SK-N-SH treated with all-trans-retinoic acid at 6 μM for 48 hours (cell line): ENCODE measurements at regions not wholly inside any gene's neighbourhood (a gene's known extent, or its start where the extent isn't known, plus 50 kb on each side); places are given as distances from the start of the nearest gene placed in this dataset.

Experiments used
- ATAC-seq: fragments of 200-7000 bp; cut with Tn5 transposase; 3 replicates; pipeline ENCODE4 v1.9.1; 2020; ENCODE audit warnings: mild to moderate bottlenecking, moderate library complexity
- ARNTL ChIP-seq: fragments of 450-650 bp; formaldehyde crosslinking; IDR thresholded peaks from 2 replicates; pipeline ENCODE4 v1.5.0; 2020; ENCODE audit warnings: low read depth, mild to moderate bottlenecking, moderate library complexity, borderline replicate concordance
- BACH2 ChIP-seq: fragments of 250-450 bp; sonication (Bioruptor Pico); IDR thresholded peaks from 2 replicates; pipeline ENCODE4 v1.9.0; 2021; ENCODE audit warnings: mild to moderate bottlenecking, borderline replicate concordance
- CSDC2 ChIP-seq: fragments of 250-450 bp; sonication (Bioruptor Pico); IDR thresholded peaks from 2 replicates; pipeline ENCODE4 v1.5.0; 2020; ENCODE audit warnings: mild to moderate bottlenecking, moderate library complexity
- ESRRG ChIP-seq: fragments of 250-450 bp; sonication (Bioruptor Pico); IDR thresholded peaks from 2 replicates; pipeline ENCODE4 v1.6.1; 2021; ENCODE audit warnings: mild to moderate bottlenecking
- GLIS3 ChIP-seq: fragments of 250-450 bp; sonication (Bioruptor Pico); IDR thresholded peaks from 2 replicates; pipeline ENCODE4 v1.5.0; 2020; ENCODE audit warnings: mild to moderate bottlenecking, moderate library complexity
- ISL1 ChIP-seq: fragments of 250-450 bp; sonication (Bioruptor Pico); IDR thresholded peaks from 2 replicates; pipeline ENCODE4 v2.1.2; 2022; ENCODE audit warnings: mild to moderate bottlenecking, moderate library complexity
- OSR1 ChIP-seq: fragments of 250-450 bp; sonication (Bioruptor Pico); IDR thresholded peaks from 2 replicates; pipeline ENCODE4 v1.8.0; 2022; ENCODE audit warnings: moderate library complexity, mild to moderate bottlenecking, inconsistent platforms
- PPARA ChIP-seq: fragments of 250-450 bp; sonication (Bioruptor Pico); IDR thresholded peaks from 2 replicates; pipeline ENCODE4 v1.5.0; 2020; ENCODE audit warnings: mild to moderate bottlenecking, borderline replicate concordance
- RARB ChIP-seq: fragments of 250-450 bp; sonication (Bioruptor Pico); IDR thresholded peaks from 2 replicates; pipeline ENCODE4 v1.8.0; 2021; ENCODE audit warnings: mild to moderate bottlenecking, moderate library complexity
- TCF4 ChIP-seq: fragments of 250-450 bp; sonication (Bioruptor Pico); IDR thresholded peaks from 2 replicates; pipeline ENCODE4 v1.8.0; 2021; ENCODE audit warnings: mild to moderate bottlenecking, moderate library complexity, borderline replicate concordance
- TOX ChIP-seq: fragments of 250-450 bp; sonication (Bioruptor Pico); IDR thresholded peaks from 2 replicates; pipeline ENCODE4 v1.8.0; 2021; ENCODE audit warnings: mild to moderate bottlenecking, moderate library complexity, borderline replicate concordance
- ZC3H10 ChIP-seq: fragments of 250-450 bp; sonication (Bioruptor Pico); IDR thresholded peaks from 2 replicates; pipeline ENCODE4 v1.5.1; 2021; ENCODE audit warnings: mild to moderate bottlenecking, moderate library complexity
- ZFP3 ChIP-seq: fragments of 250-450 bp; sonication (Bioruptor Pico); IDR thresholded peaks from 2 replicates; pipeline ENCODE4 v1.5.0; 2020; ENCODE audit warnings: mild to moderate bottlenecking, moderate library complexity
- ZFP30 ChIP-seq: fragments of 450-650 bp; formaldehyde crosslinking; IDR thresholded peaks from 2 replicates; pipeline ENCODE4 v1.5.0; 2022; ENCODE audit warnings: mild to moderate bottlenecking, moderate library complexity
- ZNF565 ChIP-seq: fragments of 450-650 bp; formaldehyde crosslinking; conservative IDR thresholded peaks from 2 replicates; pipeline ENCODE4 v1.5.0; 2020; ENCODE audit warnings: low read depth, mild to moderate bottlenecking, moderate library complexity
- ZNF70 ChIP-seq: fragments of 450-650 bp; formaldehyde crosslinking; IDR thresholded peaks from 2 replicates; pipeline ENCODE4 v1.5.0; 2020; ENCODE audit warnings: mild to moderate bottlenecking, moderate library complexity
- ZNF8 ChIP-seq: fragments of 450-650 bp; formaldehyde crosslinking; IDR thresholded peaks from 2 replicates; pipeline ENCODE4 v1.5.0; 2020; ENCODE audit warnings: mild to moderate bottlenecking, moderate library complexity
- TF ChIP-seq, protein P1 (sequence below): fragments of 250-450 bp; sonication (Bioruptor Pico); IDR thresholded peaks from 2 replicates; pipeline ENCODE4 v1.5.0; 2020; ENCODE audit warnings: mild to moderate bottlenecking, moderate library complexity
- TF ChIP-seq, protein P2 (sequence below): fragments of 250-450 bp; sonication (Bioruptor Pico); IDR thresholded peaks from 2 replicates; pipeline ENCODE4 v1.8.0; 2020; ENCODE audit warnings: mild to moderate bottlenecking, moderate library complexity, borderline replicate concordance
- TF ChIP-seq, protein P3 (sequence below): fragments of 250-450 bp; sonication (Bioruptor Pico); IDR thresholded peaks from 2 replicates; pipeline ENCODE4 v1.5.1; 2021; ENCODE audit warnings: mild to moderate bottlenecking, moderate library complexity

DNA sequence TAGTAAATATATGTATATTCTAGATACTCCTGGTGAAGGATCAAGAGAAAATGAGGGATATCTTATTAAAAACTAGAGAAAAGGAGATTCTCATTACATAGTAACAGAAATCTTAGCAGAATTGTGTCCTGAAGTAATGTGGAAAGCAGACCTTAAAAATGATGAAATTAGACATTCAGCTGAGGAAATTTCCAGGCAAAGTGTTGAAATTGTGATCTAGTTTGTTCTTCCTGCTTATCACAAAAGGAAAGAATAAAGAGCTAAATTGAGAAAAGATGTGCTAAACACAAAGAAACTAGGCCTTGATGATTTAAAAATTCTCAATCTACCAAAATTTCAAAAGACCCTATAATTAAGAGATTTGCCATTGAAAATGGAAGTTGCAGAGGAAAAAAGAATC is 362.6 kb upstream of the PLSCR5 start:
- TF ChIP-seq ESRRG (CRISPR knock-in tag) (no peak), ZFP3 (CRISPR knock-in tag) (no peak), ARNTL (CRISPR knock-in tag) (no peak), OSR1 (CRISPR knock-in tag) (no peak), ZNF8 (CRISPR knock-in tag) (no peak)
- ATAC-seq = no peak

DNA sequence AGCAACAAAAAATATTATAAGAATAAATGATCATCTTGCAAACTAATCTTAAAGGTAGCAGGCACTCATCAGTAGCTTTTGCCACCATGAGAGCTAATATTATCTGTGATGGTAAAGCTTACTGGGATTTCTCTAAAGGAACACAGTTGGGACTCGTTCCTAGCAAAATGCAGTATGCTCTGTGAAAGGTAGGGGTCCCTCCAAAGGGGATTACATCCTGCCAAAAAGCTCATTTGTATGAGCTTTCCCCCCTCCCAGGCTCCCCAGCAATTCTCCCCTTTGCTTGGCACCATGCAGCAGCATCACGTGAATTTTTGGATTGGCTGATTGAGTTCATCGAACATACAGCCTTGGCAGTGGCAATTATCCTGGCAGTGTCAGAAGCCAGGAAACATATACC is 361.0 kb upstream of the PLSCR5 start:
- TF ChIP-seq PPARA (CRISPR knock-in tag) (no peak), ZFP3 (CRISPR knock-in tag) (no peak)
- TF ChIP-seq, protein P1, sequence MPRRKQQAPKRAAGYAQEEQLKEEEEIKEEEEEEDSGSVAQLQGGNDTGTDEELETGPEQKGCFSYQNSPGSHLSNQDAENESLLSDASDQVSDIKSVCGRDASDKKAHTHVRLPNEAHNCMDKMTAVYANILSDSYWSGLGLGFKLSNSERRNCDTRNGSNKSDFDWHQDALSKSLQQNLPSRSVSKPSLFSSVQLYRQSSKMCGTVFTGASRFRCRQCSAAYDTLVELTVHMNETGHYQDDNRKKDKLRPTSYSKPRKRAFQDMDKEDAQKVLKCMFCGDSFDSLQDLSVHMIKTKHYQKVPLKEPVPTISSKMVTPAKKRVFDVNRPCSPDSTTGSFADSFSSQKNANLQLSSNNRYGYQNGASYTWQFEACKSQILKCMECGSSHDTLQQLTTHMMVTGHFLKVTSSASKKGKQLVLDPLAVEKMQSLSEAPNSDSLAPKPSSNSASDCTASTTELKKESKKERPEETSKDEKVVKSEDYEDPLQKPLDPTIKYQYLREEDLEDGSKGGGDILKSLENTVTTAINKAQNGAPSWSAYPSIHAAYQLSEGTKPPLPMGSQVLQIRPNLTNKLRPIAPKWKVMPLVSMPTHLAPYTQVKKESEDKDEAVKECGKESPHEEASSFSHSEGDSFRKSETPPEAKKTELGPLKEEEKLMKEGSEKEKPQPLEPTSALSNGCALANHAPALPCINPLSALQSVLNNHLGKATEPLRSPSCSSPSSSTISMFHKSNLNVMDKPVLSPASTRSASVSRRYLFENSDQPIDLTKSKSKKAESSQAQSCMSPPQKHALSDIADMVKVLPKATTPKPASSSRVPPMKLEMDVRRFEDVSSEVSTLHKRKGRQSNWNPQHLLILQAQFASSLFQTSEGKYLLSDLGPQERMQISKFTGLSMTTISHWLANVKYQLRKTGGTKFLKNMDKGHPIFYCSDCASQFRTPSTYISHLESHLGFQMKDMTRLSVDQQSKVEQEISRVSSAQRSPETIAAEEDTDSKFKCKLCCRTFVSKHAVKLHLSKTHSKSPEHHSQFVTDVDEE = no peak
- ATAC-seq = no peak

DNA sequence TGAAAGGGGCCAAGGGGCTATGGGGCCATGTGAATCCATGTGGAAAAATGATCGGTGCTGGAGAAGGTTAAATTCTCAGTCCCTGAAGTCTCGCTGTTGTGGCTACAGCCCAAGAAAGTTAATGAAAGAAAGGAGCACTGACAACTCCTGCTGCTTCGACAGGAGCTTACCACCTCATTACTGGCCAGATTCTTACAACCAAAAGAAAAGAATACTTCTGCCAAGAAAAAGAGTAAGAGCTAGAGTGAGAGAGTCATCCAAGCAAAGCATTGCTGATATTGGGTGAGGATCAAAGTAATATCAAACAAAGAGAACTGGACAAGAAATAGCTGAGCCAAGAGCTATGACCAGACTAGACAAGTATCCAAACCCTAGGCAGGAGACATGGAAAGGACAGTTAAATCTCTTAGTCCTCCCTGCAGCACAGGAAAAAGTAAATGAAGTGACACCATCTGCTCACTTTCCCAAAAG is 348.4 kb upstream of the PLSCR5 start:
- TF ChIP-seq, protein P2, sequence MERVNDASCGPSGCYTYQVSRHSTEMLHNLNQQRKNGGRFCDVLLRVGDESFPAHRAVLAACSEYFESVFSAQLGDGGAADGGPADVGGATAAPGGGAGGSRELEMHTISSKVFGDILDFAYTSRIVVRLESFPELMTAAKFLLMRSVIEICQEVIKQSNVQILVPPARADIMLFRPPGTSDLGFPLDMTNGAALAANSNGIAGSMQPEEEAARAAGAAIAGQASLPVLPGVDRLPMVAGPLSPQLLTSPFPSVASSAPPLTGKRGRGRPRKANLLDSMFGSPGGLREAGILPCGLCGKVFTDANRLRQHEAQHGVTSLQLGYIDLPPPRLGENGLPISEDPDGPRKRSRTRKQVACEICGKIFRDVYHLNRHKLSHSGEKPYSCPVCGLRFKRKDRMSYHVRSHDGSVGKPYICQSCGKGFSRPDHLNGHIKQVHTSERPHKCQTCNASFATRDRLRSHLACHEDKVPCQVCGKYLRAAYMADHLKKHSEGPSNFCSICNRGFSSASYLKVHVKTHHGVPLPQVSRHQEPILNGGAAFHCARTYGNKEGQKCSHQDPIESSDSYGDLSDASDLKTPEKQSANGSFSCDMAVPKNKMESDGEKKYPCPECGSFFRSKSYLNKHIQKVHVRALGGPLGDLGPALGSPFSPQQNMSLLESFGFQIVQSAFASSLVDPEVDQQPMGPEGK = no peak
- TF ChIP-seq ZFP30 (CRISPR knock-in tag) (no peak), ZC3H10 (CRISPR knock-in tag) (no peak), ZNF70 (CRISPR knock-in tag) (no peak), ZNF565 (no peak), RARB (CRISPR knock-in tag) (no peak), GLIS3 (no peak), ZFP3 (CRISPR knock-in tag) (no peak), OSR1 (CRISPR knock-in tag) (no peak), BACH2 (CRISPR knock-in tag) (no peak), TOX (no peak), TCF4 (CRISPR knock-in tag) (no peak), ZNF8 (CRISPR knock-in tag) (no peak)
- TF ChIP-seq, protein P3, sequence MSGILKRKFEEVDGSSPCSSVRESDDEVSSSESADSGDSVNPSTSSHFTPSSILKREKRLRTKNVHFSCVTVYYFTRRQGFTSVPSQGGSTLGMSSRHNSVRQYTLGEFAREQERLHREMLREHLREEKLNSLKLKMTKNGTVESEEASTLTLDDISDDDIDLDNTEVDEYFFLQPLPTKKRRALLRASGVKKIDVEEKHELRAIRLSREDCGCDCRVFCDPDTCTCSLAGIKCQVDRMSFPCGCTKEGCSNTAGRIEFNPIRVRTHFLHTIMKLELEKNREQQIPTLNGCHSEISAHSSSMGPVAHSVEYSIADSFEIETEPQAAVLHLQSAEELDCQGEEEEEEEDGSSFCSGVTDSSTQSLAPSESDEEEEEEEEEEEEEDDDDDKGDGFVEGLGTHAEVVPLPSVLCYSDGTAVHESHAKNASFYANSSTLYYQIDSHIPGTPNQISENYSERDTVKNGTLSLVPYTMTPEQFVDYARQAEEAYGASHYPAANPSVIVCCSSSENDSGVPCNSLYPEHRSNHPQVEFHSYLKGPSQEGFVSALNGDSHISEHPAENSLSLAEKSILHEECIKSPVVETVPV (CRISPR knock-in tag) = no peak
- TF ChIP-seq, all 23 proteins: peak for 0
- ATAC-seq = peak; percentile 24; the same call in 1 of the 3 replicates

DNA sequence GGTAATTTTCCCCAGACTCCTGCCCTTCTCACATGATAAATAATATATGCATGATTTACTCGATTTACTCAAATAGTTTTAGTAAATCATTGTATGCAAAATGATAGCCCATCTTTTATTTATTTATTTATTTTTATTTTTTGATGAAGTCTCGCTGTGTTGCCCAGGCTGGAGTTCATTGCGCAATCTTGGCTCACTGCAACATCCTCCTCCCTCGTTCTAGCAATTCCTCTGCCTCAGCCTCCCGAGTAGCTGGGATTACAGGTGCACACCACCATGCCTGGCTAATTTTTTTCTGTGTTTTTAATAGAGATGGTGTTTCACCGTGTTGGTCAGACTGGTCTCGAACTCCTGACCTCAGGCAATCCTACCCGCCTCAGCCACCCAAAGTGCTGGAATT is 343.8 kb upstream of the PLSCR5 start:
- no peak for ATAC-seq
- TF ChIP-seq ZNF8 (CRISPR knock-in tag) (no peak), ARNTL (CRISPR knock-in tag) (no peak), ISL1 (CRISPR knock-in tag) (no peak), GLIS3 (no peak), PPARA (CRISPR knock-in tag) (no peak), ZNF565 (no peak), CSDC2 (no peak)
- TF ChIP-seq, protein P3 (CRISPR knock-in tag) = no peak

DNA sequence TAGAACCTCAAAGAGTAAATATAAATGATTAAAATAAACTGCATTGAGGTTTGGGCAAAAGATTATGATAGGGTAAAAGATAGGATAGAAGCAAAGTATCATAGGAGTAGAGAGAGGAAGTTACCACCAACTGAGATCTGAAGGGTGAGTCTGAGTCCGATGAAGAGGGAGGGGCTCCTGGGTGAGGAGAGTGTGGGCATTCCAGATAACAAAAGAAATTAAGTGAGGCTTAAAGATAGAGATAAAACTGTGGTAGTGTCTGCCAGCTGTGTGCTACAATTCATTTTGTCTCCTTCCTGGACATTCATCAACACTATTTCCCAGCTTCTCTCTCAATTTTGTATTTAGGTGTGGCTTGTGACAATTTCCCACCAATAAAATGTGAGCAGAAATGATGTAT is 343.0 kb upstream of the PLSCR5 start:
- no peak for TF ChIP-seq TCF4 (CRISPR knock-in tag)
- no peak for TF ChIP-seq CSDC2
- TF ChIP-seq ZC3H10 (CRISPR knock-in tag) = no peak
- TF ChIP-seq OSR1 (CRISPR knock-in tag) = no peak
- no peak for ATAC-seq
